Subcutaneous abdominal adipose tissue (tissue), 5 donors: ENCODE measurements at regions not wholly inside any gene's neighbourhood (a gene's known extent, or its start where the extent isn't known, plus 50 kb on each side); places are given as distances from the start of the nearest gene placed in this dataset.

Experiments used
- H3K27ac ChIP-seq: one replicate; pipeline ENCODE4 v1.7.0; 2013; ENCODE audit warnings: low read depth, mild to moderate bottlenecking, inconsistent platforms, low read length, moderate library complexity
- H3K27me3 ChIP-seq, 5 donors: one replicate each; pipeline ENCODE4 v1.7.0; 2013; ENCODE audit warnings: low read length in 5 of 5, inconsistent platforms in 1 of 5; ENCODE audit not compliant: control insufficient read depth in 5 of 5, insufficient read depth in 4 of 5
- H3K36me3 ChIP-seq, 5 donors: one replicate each; pipeline ENCODE4 v1.7.0; 2013; ENCODE audit warnings: low read length in 5 of 5; ENCODE audit not compliant: control insufficient read depth in 5 of 5, insufficient read depth in 5 of 5
- H3K4me1 ChIP-seq, 5 donors: one replicate each; pipeline ENCODE4 v1.7.0; 2013; ENCODE audit warnings: low read length in 5 of 5, mild to moderate bottlenecking in 3 of 5, moderate library complexity in 1 of 5; ENCODE audit not compliant: control insufficient read depth in 5 of 5, insufficient read depth in 5 of 5
- H3K4me3 ChIP-seq, 5 donors: one replicate each; pipeline ENCODE4 v1.7.0; 2013; ENCODE audit warnings: low read length in 5 of 5, low read depth in 1 of 5
- H3K9ac ChIP-seq, 5 donors: one replicate each; pipeline ENCODE4 v1.7.0; 2013; ENCODE audit warnings: low read length in 5 of 5, mild to moderate bottlenecking in 4 of 5, moderate library complexity in 3 of 5
- H3K9me3 ChIP-seq, 5 donors: one replicate each; pipeline ENCODE4 v1.7.0; 2013; ENCODE audit warnings: low read length in 5 of 5; ENCODE audit not compliant: control insufficient read depth in 5 of 5
- donor health status: healthy.
- donor health status: healthy.
- donor health status: healthy.
- donor health status: healthy.
- donor health status: healthy.

DNA sequence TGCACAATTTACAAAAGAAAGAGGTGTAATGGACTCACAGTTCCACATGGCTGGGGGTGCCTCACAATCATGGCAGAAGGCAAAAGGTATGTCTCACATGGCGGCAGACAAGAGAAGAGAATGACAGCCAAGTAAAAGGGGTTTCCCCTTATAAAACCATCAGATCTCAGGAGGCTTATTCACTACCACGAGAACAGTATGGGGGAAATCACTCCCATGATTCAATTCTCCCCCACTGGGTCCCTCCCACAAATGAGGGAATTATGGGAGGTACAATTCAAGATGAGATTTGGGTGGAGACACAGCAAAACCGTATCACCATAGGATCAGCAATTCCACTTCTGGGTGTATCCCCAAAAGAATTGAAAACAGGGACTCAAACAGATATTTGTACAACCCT, 97.5 kb upstream of the STX18 start:
- H3K4me3 ChIP-seq: no peak overlapping the region
- H3K27me3 ChIP-seq: no peaks in the 10 kb centered on the region
- no peak overlapping the region for H3K27ac ChIP-seq
- H3K9ac ChIP-seq: no peak overlapping the region
- no peaks in the 10 kb centered on the region for H3K9me3 ChIP-seq
- no peaks in the 10 kb centered on the region for H3K36me3 ChIP-seq
- H3K4me1 ChIP-seq: peaks cover 0 to 6% (median 0%) of the 10 kb centered on the region in 5 donors

DNA sequence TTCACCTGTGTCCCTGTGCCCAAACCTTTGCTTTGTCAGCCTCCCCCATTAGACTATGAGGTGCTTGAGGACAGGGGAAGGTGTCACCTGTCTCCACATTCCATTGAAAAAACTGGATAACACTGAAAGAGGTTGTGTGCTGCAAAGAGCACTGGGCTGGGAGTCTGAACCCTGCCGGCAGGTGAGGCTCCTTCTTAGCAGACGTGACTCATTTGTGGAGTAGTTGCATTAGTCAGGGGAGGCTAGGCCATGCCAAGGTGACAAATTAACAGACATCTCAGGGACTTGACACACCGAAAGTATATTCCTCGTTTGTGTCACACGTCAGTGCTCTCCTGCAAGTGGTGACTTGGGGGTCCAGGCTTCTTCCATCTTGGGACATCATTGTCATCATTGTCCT, 95.9 kb upstream of the STX18 start:
- Histone ChIP-seq H3K27me3 (no peaks in the 10 kb centered on the region), H3K36me3 (no peaks in the 10 kb centered on the region), H3K4me3 (no peak overlapping the region), H3K27ac (no peak overlapping the region), H3K4me1 (peaks cover 0 to 6% (median 0%) of the 10 kb centered on the region in 5 donors), H3K9me3 (no peaks in the 10 kb centered on the region), H3K9ac (no peak overlapping the region)

DNA sequence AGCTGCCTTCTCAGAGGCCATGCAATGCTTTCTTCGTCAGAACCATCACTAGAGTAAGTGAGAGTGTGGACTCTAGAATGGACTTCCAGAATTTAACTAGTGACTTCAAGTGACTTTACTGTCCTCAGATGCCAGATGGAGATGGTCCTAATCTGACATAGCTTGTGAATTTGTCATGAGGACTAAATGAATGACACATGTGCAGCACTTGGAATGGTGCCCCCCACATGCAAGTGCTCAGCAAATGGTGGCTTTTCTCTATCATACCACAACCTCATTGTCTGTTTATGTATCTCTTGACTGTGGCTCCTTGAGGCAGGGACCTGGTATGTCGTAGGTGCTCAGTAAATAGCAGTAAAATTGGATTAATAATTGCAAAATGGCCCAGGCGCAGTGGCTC, 91.6 kb upstream of the STX18 start:
- no peak overlapping the region for H3K9ac ChIP-seq
- H3K9me3 ChIP-seq: no peaks in the 10 kb centered on the region
- H3K36me3 ChIP-seq: no peaks in the 10 kb centered on the region
- H3K4me1 ChIP-seq: no peaks in the 10 kb centered on the region
- no peak overlapping the region for H3K4me3 ChIP-seq
- H3K27me3 ChIP-seq: no peaks in the 10 kb centered on the region
- no peak overlapping the region for H3K27ac ChIP-seq

DNA sequence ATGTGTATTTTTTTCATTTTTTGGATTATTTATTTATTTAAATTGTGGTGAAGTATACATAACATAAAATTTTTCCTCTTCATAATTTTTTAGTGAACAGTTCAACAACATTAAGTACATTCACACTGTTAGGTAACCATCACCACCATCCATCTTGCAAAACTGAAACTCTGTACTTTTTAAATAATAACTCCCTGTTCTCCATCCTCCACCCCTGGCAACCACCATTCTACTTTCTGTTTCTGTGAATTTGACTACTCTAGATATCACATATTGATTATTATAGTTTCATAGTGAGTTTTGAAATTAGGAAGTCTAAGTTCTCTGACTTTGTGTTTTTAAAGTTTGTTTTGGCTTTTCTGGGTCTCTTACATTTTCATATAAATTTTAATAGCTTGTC, 89.3 kb upstream of the STX18 start:
- Histone ChIP-seq H3K9ac (no peak overlapping the region), H3K4me3 (no peak overlapping the region), H3K4me1 (no peaks in the 10 kb centered on the region), H3K36me3 (no peaks in the 10 kb centered on the region), H3K27ac (no peak overlapping the region), H3K27me3 (no peaks in the 10 kb centered on the region), H3K9me3 (no peaks in the 10 kb centered on the region)

DNA sequence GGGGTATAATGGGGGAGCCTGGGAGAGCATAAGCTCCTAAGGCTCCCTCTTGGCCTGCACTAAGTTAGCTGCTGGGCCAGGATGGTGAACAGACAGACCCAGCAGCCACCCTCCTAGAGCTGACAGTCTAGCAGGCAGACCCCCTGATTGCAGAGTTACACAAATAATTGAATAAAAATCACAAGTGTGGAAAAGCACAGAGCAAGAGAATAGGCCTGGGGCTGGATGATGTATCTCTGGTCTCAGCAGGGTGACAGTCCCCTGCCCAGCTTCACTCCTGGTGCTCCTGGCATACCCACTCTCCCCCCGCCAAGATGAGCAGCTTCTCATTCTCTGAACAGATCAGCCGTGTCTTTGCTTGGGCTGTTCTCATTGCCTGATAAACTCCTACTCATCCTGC, 86.1 kb upstream of the STX18 start:
- Histone ChIP-seq H3K9me3 (peaks cover 0 to 6% (median 0%) of the 10 kb centered on the region in 5 donors), H3K4me3 (no peak overlapping the region), H3K27me3 (no peaks in the 10 kb centered on the region), H3K4me1 (no peaks in the 10 kb centered on the region), H3K9ac (no peak overlapping the region), H3K36me3 (no peaks in the 10 kb centered on the region), H3K27ac (no peak overlapping the region)

DNA sequence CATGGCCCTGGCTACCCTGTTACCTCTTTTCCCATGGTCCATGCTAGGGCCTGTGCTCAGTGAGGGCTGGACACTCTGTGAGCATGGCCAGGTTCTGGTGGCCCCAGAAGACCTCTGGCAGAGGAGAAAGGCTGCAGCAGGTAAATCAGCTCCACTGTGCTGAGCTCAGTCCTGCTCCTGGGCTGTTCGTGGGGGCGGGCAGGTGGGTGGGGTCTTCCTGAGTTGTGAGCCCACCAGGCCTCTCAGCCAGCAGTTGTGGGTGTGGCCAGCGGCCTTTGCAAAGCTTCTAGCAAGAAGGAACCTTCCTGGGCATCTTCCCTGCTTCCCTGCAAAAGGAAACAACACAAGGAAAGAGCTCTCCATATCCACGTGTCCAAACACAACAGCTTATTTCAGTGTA, 85.3 kb upstream of the STX18 start:
- H3K9ac ChIP-seq: no peak overlapping the region
- H3K4me3 ChIP-seq: no peak overlapping the region
- H3K27me3 ChIP-seq: no peaks in the 10 kb centered on the region
- H3K27ac ChIP-seq: no peak overlapping the region
- peaks cover 0 to 6% (median 0%) of the 10 kb centered on the region in 5 donors for H3K9me3 ChIP-seq
- no peaks in the 10 kb centered on the region for H3K4me1 ChIP-seq
- no peaks in the 10 kb centered on the region for H3K36me3 ChIP-seq

DNA sequence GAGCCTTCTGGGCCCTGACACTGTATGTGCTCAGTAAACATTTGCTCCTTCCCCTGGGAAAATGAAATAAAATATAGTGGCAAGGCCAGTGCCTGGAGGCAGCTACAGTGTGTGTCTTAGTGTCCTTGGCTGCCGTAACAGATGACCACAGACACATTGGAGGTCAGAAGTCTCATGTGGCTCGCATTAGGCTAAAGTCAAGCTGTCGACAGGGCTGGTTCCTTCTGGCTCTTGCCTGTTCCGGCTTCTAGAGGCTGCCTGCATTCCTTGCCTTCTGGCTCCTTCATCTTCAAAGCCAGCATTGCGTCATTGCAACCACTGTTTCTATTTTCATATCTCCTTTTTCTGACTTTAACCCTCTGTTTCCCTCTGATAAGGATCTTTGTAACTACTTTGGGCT, 83.6 kb upstream of the STX18 start:
- no peak overlapping the region for H3K4me3 ChIP-seq
- H3K4me1 ChIP-seq: no peaks in the 10 kb centered on the region
- H3K27me3 ChIP-seq: no peaks in the 10 kb centered on the region
- no peak overlapping the region for H3K27ac ChIP-seq
- no peaks in the 10 kb centered on the region for H3K36me3 ChIP-seq
- no peak overlapping the region for H3K9ac ChIP-seq
- peaks cover 0 to 6% (median 2%) of the 10 kb centered on the region in 5 donors for H3K9me3 ChIP-seq

GRCh38 chr4:4624276-4624897, 82.5 kb upstream of the STX18 start:
- Histone ChIP-seq H3K4me1 (no peaks in the 10 kb centered on the region), H3K36me3 (no peaks in the 10 kb centered on the region), H3K9ac (no peak overlapping the region), H3K9me3 (peaks cover 0 to 6% (median 2%) of the 10 kb centered on the region in 5 donors), H3K4me3 (no peak overlapping the region), H3K27me3 (no peaks in the 10 kb centered on the region), H3K27ac (no peak overlapping the region)

DNA sequence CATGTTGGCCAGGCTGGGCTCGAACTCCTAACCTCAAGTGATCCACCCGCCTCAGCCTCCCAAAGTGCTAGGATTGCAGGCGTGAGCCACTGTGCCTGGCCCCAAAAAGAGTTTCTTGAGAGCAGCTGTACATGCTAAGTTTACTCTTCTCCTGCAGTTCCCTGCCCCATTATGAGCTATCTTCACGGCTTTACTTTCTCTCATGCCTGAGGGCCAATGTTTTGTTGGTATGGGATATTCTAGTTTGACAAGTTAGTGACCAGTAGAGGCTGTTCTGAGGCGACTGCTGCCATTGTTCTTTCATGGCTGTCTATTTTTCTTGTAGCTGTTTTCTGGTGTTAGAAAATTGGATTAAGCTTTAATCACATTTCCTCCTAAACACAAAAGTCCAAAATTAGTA, 78.0 kb upstream of the STX18 start:
- H3K9me3 ChIP-seq: peaks cover 0 to 9% (median 3%) of the 10 kb centered on the region in 5 donors
- no peaks in the 10 kb centered on the region for H3K27me3 ChIP-seq
- H3K36me3 ChIP-seq: no peaks in the 10 kb centered on the region
- H3K4me1 ChIP-seq: peaks cover 0 to 1% (median 0%) of the 10 kb centered on the region in 5 donors
- H3K4me3 ChIP-seq: no peak overlapping the region
- no peak overlapping the region for H3K27ac ChIP-seq
- no peak overlapping the region for H3K9ac ChIP-seq

DNA sequence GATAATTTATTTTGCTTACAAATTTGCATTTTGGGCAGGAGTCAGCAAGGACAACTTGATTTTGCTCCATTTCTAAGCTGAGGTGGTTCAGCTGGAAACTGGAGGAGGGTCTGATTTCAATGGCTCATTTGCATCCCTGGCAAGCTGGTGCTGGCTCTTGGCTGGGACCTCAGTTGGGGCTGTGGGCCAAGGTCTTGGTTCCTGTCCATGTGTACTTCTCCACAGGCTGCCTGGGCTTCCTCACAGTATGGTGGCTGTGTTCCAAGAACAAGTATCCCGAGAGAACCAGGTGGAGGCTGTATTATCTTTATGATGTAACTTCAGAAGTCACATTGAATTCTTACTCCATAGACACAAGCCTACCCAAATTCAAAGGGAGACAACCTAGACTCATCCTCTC, 77.0 kb upstream of the STX18 start:
- no peak overlapping the region for H3K4me3 ChIP-seq
- H3K4me1 ChIP-seq: peaks cover 0 to 1% (median 0%) of the 10 kb centered on the region in 5 donors
- H3K36me3 ChIP-seq: no peaks in the 10 kb centered on the region
- H3K27me3 ChIP-seq: no peaks in the 10 kb centered on the region
- no peak overlapping the region for H3K9ac ChIP-seq
- no peak overlapping the region for H3K27ac ChIP-seq
- peaks cover 0 to 9% (median 3%) of the 10 kb centered on the region in 5 donors for H3K9me3 ChIP-seq
